ENCODE measurements at regions not wholly inside any gene's neighbourhood (a gene's known extent, or its start where the extent isn't known, plus 50 kb on each side); places are given as distances from the start of the nearest gene placed in this dataset.

GRCh38 chr4:121221608-121222007, 57.5 kb upstream of the TNIP3 start:
- no peak for DNase-seq

DNA sequence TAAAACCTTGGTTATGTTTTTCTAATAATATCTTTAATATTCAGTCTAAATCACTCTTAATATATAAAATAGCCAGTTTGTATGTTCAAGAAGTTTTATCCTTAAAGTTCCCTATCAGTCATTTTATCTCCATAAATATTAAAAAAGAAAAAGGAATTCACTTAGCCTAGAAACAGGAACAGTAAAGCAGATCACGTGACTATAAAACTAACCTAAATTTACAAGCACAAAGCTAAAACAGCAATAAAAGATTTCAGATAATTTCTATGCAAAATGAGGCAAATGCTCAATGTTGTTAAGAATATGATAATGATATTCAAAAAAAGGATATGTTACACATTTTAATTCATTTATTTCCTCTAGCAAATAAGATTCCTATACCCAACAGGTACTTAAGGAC, 57.1 kb upstream of the TNIP3 start:
- DNase-seq, result no peak

GRCh38 chr4:121220698-121221097, 56.6 kb upstream of the TNIP3 start:
- no peak for DNase-seq

DNA sequence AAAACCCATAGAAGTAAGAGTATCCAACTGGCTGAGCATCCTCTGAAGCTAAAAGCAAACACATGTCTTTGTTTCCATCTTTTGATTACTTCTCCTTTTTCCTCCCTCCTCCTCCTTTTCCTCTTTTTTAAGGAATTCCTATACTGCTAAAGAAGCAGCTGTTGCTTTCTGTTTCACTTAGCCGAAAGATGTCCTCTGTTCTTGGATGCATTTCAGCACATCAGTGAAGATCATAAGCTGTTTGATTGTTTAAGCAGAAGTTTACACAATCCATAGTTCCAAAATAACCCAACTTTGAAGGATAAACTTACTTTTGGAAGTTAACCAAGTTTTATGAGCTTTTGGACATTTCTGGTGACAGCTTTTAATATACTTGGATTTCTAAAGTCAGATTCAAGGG, 55.1 kb upstream of the TNIP3 start:
- DNase-seq, result no peak

DNA sequence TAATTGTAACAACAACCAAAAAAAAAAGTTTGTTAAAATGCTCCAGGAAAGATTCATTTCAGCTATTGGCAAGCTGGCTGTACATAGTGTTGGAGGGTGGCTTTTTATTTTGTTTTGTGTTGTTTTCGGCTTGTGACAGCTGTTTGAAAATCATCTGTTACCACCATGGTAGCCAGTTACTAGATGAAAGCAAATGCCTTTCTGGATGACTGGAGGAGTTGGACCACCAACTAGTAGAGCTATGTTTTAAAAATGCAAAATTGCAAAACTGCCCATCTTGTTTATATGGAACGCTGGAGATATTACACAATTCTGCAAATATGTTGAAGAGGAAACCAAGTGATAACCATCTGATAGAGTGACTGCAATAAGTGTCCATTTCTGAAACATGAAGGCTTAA, 53.2 kb upstream of the TNIP3 start:
- DNase-seq, result peak; percentile 45

DNA sequence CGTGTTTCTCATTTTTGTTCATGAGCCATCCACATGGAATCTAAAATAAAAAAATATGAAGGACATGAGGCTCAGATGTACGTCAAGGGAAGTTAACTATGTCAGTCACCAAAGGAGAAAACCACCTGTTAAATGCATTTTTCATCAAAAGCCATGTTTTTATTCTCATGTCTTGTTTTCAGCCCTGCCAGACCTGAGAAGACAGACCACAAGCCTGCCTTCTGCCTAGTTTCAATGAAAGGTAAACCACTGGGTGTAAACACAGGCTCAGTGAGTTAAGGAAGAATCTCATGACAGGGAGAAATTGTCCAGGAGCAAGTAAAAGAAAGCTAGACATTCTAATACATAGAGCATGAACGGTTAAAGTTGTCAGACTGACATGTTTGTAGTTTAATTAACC, 52.3 kb upstream of the TNIP3 start:
- DNase-seq, result no peak

GRCh38 chr4:121213940-121214339, 49.8 kb upstream of the TNIP3 start:
- no peak for DNase-seq

Data from NCI-H226 (cell line).